Keratinocyte (primary cell): ENCODE measurements at regions not wholly inside any gene's neighbourhood (a gene's known extent, or its start where the extent isn't known, plus 50 kb on each side); places are given as distances from the start of the nearest gene placed in this dataset.

ENCODE experiments used
- EZH2 ChIP-seq: IDR thresholded peaks from one replicate; pipeline ENCODE4 v1.6.1; 2012; ENCODE audit warnings: inconsistent platforms, mild to moderate bottlenecking, low read length, moderate library complexity
- TF ChIP-seq, protein P1 (sequence below), 3 experiments: IDR thresholded peaks in 1 of 3; conservative IDR thresholded peaks in 1 of 3; optimal IDR thresholded peaks in 1 of 3; 2 replicates in 2 of 3; 3 replicates in 1 of 3; pipeline versions ENCODE3 to v1.5.1; 2011; ENCODE audit warnings: low read length in 3 of 3, mild to moderate bottlenecking in 3 of 3, moderate library complexity in 2 of 3, control low read depth in 1 of 3, inconsistent platforms in 1 of 3; ENCODE audit not compliant: insufficient read depth in 2 of 3; ENCODE audit errors: extremely low read depth in 1 of 3

GRCh38 chr2:41546031-41546430 is 501.8 kb upstream of the PKDCC start:
- TF ChIP-seq, protein P1, sequence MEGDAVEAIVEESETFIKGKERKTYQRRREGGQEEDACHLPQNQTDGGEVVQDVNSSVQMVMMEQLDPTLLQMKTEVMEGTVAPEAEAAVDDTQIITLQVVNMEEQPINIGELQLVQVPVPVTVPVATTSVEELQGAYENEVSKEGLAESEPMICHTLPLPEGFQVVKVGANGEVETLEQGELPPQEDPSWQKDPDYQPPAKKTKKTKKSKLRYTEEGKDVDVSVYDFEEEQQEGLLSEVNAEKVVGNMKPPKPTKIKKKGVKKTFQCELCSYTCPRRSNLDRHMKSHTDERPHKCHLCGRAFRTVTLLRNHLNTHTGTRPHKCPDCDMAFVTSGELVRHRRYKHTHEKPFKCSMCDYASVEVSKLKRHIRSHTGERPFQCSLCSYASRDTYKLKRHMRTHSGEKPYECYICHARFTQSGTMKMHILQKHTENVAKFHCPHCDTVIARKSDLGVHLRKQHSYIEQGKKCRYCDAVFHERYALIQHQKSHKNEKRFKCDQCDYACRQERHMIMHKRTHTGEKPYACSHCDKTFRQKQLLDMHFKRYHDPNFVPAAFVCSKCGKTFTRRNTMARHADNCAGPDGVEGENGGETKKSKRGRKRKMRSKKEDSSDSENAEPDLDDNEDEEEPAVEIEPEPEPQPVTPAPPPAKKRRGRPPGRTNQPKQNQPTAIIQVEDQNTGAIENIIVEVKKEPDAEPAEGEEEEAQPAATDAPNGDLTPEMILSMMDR (optimal IDR thresholded peaks at IDR 0.05 in 1 of 3, IDR thresholded peaks at IDR 0.05 in 1 of 3, conservative IDR thresholded peaks at IDR 0.05 in 1 of 3; ENCODE audit: extremely low read depth in 1 of 3, insufficient read depth in 2 of 3, low read length in 3 of 3), result no peak
- TF ChIP-seq EZH2, result no peak
